Ovary (tissue), 3 donors: ENCODE measurements at regions not wholly inside any gene's neighbourhood (a gene's known extent, or its start where the extent isn't known, plus 50 kb on each side); places are given as distances from the start of the nearest gene placed in this dataset.

Experiments used
- EP300 ChIP-seq: sonication (generic); formaldehyde crosslinking; IDR thresholded peaks from one replicate; pipeline ENCODE4 v1.6.1; 2017; ENCODE audit warnings: antibody characterized with exemption
- POLR2A ChIP-seq: fragments of 450-650 bp; IDR thresholded peaks from one replicate; pipeline ENCODE4 v1.6.1; 2017; ENCODE audit warnings: antibody characterized with exemption, mild to moderate bottlenecking, moderate library complexity
- TF ChIP-seq, protein P1 (sequence below), 3 donors: fragments of 450-650 bp in 2 of 3; fragments of 200-600 bp in 1 of 3; IDR thresholded peaks; one replicate each; pipeline versions ENCODE4 v1.5.1 to v1.8.0; 2016 to 2022; ENCODE audit warnings: antibody characterized with exemption in 3 of 3, mild to moderate bottlenecking in 1 of 3
- donor health status: DM: no; HTN: no; CAD: no.

DNA sequence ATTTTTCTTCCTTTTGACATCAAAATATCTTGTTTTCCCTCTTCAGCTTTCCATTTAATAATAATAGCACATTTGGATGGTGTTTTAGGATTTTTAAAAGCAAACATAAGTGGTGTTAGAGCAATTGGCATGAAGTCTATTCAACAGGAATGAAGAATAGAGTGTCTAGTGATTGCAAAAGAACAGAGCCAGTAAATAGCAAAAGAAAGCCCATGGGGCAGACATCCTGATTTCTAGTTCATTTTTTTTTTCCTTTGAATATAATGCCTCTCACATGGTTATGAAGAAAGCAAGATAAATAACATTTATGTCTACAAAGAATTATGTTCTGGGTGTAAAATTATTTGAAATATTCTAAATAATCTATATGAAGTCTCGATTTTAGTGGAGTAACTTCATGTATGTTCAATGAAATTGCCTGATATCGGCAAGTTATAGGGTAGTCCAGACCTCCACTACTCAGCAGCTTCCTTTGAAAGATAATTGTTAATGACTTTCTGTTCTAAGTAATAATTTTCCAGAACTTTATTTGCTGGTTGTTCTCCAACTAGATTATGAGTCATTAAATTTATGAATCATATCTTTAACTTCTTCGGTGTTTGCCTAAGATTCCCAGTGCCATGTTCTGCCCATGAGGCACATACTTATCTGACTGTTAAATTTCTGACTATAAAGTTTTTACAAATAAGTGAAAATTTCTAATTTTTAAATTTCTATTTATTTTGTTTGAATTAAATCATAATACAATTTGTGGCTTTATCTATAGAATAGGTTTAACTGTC is 587.9 kb downstream of the TLL1 start:
- TF ChIP-seq, protein P1, sequence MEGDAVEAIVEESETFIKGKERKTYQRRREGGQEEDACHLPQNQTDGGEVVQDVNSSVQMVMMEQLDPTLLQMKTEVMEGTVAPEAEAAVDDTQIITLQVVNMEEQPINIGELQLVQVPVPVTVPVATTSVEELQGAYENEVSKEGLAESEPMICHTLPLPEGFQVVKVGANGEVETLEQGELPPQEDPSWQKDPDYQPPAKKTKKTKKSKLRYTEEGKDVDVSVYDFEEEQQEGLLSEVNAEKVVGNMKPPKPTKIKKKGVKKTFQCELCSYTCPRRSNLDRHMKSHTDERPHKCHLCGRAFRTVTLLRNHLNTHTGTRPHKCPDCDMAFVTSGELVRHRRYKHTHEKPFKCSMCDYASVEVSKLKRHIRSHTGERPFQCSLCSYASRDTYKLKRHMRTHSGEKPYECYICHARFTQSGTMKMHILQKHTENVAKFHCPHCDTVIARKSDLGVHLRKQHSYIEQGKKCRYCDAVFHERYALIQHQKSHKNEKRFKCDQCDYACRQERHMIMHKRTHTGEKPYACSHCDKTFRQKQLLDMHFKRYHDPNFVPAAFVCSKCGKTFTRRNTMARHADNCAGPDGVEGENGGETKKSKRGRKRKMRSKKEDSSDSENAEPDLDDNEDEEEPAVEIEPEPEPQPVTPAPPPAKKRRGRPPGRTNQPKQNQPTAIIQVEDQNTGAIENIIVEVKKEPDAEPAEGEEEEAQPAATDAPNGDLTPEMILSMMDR (IDR thresholded peaks at IDR 0.05), result no peak
- no peak for TF ChIP-seq EP300
- TF ChIP-seq POLR2A, result no peak
